ENCODE measurements at regions not wholly inside any gene's neighbourhood (a gene's known extent, or its start where the extent isn't known, plus 50 kb on each side); places are given as distances from the start of the nearest gene placed in this dataset.

DNA sequence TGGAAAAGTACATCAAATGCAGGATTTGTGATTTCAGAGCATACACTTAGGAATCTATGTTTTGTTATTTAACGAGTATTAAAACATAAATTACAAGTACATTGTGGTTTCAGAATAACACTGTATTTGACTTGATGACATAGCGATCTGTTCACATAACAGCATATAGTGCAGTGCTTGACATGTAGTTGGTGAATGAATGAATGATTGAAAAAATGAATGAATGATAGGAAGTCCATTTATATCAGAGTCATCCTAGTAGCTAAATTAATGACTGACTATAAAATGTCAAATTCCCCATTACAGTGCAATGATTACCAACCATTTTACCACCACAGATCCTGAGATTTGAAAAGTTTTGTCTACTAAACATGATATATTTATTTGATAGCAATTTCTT is 114.6 kb upstream of the FAT1 start:
- TF ChIP-seq, protein P1, sequence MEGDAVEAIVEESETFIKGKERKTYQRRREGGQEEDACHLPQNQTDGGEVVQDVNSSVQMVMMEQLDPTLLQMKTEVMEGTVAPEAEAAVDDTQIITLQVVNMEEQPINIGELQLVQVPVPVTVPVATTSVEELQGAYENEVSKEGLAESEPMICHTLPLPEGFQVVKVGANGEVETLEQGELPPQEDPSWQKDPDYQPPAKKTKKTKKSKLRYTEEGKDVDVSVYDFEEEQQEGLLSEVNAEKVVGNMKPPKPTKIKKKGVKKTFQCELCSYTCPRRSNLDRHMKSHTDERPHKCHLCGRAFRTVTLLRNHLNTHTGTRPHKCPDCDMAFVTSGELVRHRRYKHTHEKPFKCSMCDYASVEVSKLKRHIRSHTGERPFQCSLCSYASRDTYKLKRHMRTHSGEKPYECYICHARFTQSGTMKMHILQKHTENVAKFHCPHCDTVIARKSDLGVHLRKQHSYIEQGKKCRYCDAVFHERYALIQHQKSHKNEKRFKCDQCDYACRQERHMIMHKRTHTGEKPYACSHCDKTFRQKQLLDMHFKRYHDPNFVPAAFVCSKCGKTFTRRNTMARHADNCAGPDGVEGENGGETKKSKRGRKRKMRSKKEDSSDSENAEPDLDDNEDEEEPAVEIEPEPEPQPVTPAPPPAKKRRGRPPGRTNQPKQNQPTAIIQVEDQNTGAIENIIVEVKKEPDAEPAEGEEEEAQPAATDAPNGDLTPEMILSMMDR (IDR thresholded peaks at IDR 0.05): no peak
- intact Hi-C loops (cut with micrococcal nuclease): no loop called here
- H3K27ac ChIP-seq (ENCODE audit: low read length): no peak overlapping the region
- 100% methylated on average over 1 of the region's 2 CpGs for WGBS (ENCODE audit: insufficient coverage)
- H3K27me3 ChIP-seq (ENCODE audit: control insufficient read depth, insufficient read depth, low read length): no peaks in the 10 kb centered on the region
- H3K27me3 Mint-ChIP-seq (ENCODE audit: low read depth in 2 of 2): no peaks in the 10 kb centered on the region
- no peak overlapping the region for H3K27ac Mint-ChIP-seq
- H3K9me3 Mint-ChIP-seq: peaks cover 2 to 17% of the 10 kb centered on the region in 2 donors
- H3K36me3 ChIP-seq (ENCODE audit: control insufficient read depth, insufficient read depth, low read length): no peaks in the 10 kb centered on the region
- ATAC-seq (no peak), DNase-seq (no peak)
- no peaks in the 10 kb centered on the region for H3K36me3 Mint-ChIP-seq
- no peak overlapping the region for H3K4me3 ChIP-seq (ENCODE audit: low read length)
- no peaks in the 10 kb centered on the region for H3K4me1 Mint-ChIP-seq
- peaks cover 4% of the 10 kb centered on the region for H3K9me3 ChIP-seq (ENCODE audit: control insufficient read depth, insufficient read depth, low read length)
- no peaks in the 10 kb centered on the region for H3K4me1 ChIP-seq (ENCODE audit: control insufficient read depth, insufficient read depth, low read length)
- no peak overlapping the region for H3K4me3 Mint-ChIP-seq

DNA sequence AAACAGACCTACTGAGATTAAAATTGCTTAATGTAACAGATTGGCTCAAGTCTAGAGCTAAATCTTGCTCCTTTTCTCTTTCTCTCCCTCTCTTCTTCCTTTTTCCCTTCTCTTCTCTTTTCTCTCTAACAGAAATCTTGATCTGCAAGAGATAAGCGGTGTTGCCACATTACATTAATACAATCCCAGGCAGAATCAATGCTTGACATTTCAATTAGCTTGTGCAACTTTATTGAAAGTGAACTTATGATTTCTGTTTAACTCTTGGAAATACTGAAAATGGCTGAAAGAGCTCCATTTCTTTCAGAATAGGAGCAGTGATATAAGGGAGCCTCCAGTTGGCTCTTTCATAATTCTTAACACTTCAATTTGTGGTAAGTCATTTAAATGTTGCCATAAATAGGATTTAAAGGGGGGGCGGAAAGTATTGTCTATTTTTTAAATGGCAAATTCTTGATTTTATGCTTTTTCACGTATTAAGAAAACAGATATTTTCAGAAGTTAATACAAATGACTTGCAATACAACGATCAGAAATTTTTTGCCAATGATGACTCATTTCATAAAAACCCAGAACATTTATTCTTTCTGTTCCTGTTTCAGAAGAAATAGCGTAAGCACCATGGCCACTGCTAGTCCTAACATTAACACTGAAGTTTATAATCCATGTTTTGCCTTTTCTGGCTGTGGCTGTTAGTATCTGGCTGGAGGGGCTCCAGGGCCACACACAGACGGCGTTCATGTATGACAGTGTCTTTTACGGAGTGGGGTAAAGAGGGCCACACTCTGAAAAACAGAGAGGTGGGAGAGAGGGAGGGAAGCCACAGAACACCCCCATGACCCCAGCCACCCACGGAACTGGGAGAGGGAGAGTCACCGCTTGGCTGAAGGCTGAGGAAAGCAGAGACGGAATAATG is 115.7 kb upstream of the FAT1 start:
- H3K27me3 ChIP-seq (ENCODE audit: control insufficient read depth, insufficient read depth, low read length): no peaks in the 10 kb centered on the region
- WGBS (ENCODE audit: insufficient coverage): 88% methylated on average over 9 of the region's 11 CpGs
- no peak for DNase-seq
- H3K4me1 ChIP-seq (ENCODE audit: control insufficient read depth, insufficient read depth, low read length): no peaks in the 10 kb centered on the region
- H3K9me3 ChIP-seq (ENCODE audit: control insufficient read depth, insufficient read depth, low read length): peaks cover 6% of the 10 kb centered on the region
- TF ChIP-seq, protein P1 (IDR thresholded peaks at IDR 0.05): no peak
- H3K36me3 Mint-ChIP-seq: no peaks in the 10 kb centered on the region
- H3K9me3 Mint-ChIP-seq: peaks cover 2 to 14% of the 10 kb centered on the region in 2 donors
- H3K4me1 Mint-ChIP-seq: no peaks in the 10 kb centered on the region
- no peak for ATAC-seq
- no peak overlapping the region for H3K27ac ChIP-seq (ENCODE audit: low read length)
- no peaks in the 10 kb centered on the region for H3K27me3 Mint-ChIP-seq (ENCODE audit: low read depth in 2 of 2)
- intact Hi-C loops (cut with micrococcal nuclease): no loop called here
- H3K4me3 Mint-ChIP-seq: no peak overlapping the region
- no peak overlapping the region for H3K27ac Mint-ChIP-seq
- H3K36me3 ChIP-seq (ENCODE audit: control insufficient read depth, insufficient read depth, low read length): no peaks in the 10 kb centered on the region
- no peak overlapping the region for H3K4me3 ChIP-seq (ENCODE audit: low read length)

DNA sequence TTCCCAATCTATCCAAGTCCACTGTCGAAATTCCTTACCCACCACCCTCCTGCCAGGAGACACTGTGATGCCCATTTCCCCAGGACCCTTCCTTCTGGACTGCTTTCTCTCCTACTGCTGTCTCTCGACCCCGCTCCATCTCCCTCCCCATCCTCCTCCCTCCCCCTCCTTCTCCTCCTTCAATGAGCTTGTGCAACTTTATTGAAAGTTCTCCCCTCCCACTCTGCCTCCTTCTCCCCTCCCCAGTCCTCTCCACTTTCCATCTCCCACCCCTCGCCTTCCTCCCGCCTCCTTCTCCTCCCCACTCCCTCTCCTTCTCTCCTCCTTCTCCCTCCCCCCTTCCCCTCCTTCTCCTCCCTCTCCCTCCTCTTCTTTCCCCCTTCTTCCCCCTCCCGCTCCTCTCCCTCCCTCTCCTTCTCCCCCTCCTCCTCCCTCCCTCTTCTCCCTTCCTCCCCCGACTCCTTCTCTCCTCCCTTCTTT is 116.6 kb upstream of the FAT1 start:
- Histone ChIP-seq H3K4me3 (ENCODE audit: low read length) (no peak overlapping the region), H3K27me3 (ENCODE audit: control insufficient read depth, insufficient read depth, low read length) (no peaks in the 10 kb centered on the region), H3K36me3 (ENCODE audit: control insufficient read depth, insufficient read depth, low read length) (no peaks in the 10 kb centered on the region), H3K9me3 (ENCODE audit: control insufficient read depth, insufficient read depth, low read length) (peaks cover 6% of the 10 kb centered on the region), H3K4me1 (ENCODE audit: control insufficient read depth, insufficient read depth, low read length) (no peaks in the 10 kb centered on the region), H3K27ac (ENCODE audit: low read length) (no peak overlapping the region)
- Mint-ChIP-seq H3K9me3 (peaks cover 2 to 11% of the 10 kb centered on the region in 2 donors), H3K4me3 (no peak overlapping the region), H3K27me3 (ENCODE audit: low read depth in 2 of 2) (no peaks in the 10 kb centered on the region), H3K27ac (no peak overlapping the region), H3K36me3 (no peaks in the 10 kb centered on the region), H3K4me1 (no peaks in the 10 kb centered on the region)
- TF ChIP-seq, protein P1 (IDR thresholded peaks at IDR 0.05): no peak
- 84% methylated on average over 7 of the region's 7 CpGs for WGBS (ENCODE audit: insufficient coverage)
- intact Hi-C loops (cut with micrococcal nuclease): no loop called here
- ATAC-seq (no peak), DNase-seq (no peak)
